ENCODE measurements at regions not wholly inside any gene's neighbourhood (a gene's known extent, or its start where the extent isn't known, plus 50 kb on each side); places are given as distances from the start of the nearest gene placed in this dataset.

GRCh38 chr2:236896688-236897087 is 189.0 kb upstream of the COPS8 start:
- H3K4me3 Mint-ChIP-seq: no peak overlapping the region
- no peaks in the 10 kb centered on the region for H3K4me1 Mint-ChIP-seq (ENCODE audit: low read depth)
- peaks cover 12% of the 10 kb centered on the region for H3K27me3 Mint-ChIP-seq (ENCODE audit: low read depth)
- no peaks in the 10 kb centered on the region for H3K36me3 Mint-ChIP-seq (ENCODE audit: low read depth)
- no peaks in the 10 kb centered on the region for H3K9me3 Mint-ChIP-seq
- no peak overlapping the region for H3K27ac Mint-ChIP-seq

GRCh38 chr2:236899146-236899545 is 186.5 kb upstream of the COPS8 start:
- Mint-ChIP-seq H3K27me3 (ENCODE audit: low read depth) (peaks cover 5% of the 10 kb centered on the region), H3K9me3 (no peaks in the 10 kb centered on the region), H3K36me3 (ENCODE audit: low read depth) (no peaks in the 10 kb centered on the region), H3K4me3 (no peak overlapping the region), H3K4me1 (ENCODE audit: low read depth) (no peaks in the 10 kb centered on the region), H3K27ac (no peak overlapping the region)

DNA sequence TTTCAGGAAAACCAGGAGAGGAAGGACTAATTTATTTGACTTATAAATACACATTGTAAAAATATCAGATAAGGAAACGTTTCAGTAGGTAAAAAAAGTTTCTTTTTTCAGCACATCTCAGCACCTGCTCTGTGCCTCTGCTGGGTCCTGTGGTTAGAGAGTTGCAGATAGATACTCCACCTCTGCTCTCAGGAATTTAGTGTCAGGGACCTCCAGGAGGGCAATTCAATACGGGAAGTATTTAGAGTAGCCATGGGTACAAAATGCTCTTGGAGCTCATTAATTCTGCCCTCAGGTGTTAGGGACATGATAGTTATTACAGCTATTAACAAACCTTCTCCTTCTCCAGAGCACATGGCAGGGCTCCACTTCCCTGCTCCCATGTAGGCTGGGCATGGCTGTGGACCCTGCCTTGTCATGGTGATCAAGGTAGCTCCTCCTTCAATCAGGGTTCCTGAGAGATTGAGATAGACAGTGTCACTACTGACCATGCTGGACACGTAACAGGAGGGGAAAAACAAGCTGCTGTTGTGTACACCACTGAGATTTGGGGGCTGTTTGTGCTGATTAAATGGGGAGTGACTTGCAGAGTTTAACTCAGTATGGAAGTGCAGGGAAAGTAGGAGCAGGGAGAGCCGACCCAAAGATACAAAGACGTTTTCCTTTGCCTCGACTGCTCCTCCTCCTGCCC is 185.6 kb upstream of the COPS8 start:
- no peaks in the 10 kb centered on the region for H3K9me3 Mint-ChIP-seq
- H3K4me3 Mint-ChIP-seq: no peak overlapping the region
- H3K27ac Mint-ChIP-seq: no peak overlapping the region
- H3K4me1 Mint-ChIP-seq (ENCODE audit: low read depth): no peaks in the 10 kb centered on the region
- H3K36me3 Mint-ChIP-seq (ENCODE audit: low read depth): no peaks in the 10 kb centered on the region
- H3K27me3 Mint-ChIP-seq (ENCODE audit: low read depth): peaks cover 5% of the 10 kb centered on the region

DNA sequence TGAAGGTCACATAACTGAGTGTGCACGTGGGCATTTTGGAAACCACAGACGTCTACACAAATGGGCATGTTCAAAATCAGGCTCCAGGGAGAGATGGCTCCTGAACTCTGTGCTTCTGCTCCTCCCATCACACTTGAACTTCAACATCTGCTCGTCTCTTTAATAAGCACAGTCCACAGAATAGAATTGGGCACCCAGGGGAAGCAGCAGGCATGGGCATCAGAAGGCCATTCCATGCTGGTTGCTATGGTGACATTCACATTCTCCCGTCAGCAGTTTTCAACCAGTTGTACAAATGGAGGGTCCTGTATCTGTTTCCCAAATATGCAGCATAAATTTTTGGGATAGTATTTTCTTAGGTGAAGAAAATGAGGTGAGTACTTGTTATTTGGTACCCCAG is 183.7 kb upstream of the COPS8 start:
- Mint-ChIP-seq H3K27ac (no peak overlapping the region), H3K27me3 (ENCODE audit: low read depth) (peaks cover 5% of the 10 kb centered on the region), H3K4me1 (ENCODE audit: low read depth) (no peaks in the 10 kb centered on the region), H3K9me3 (no peaks in the 10 kb centered on the region), H3K4me3 (no peak overlapping the region), H3K36me3 (ENCODE audit: low read depth) (no peaks in the 10 kb centered on the region)

- H3K27me3 Mint-ChIP-seq (ENCODE audit: low read depth): peaks cover 5% of the 10 kb centered on the region
- H3K4me3 Mint-ChIP-seq: no peak overlapping the region
- H3K36me3 Mint-ChIP-seq (ENCODE audit: low read depth): no peaks in the 10 kb centered on the region
- no peaks in the 10 kb centered on the region for H3K4me1 Mint-ChIP-seq (ENCODE audit: low read depth)
- H3K27ac Mint-ChIP-seq: no peak overlapping the region
- H3K9me3 Mint-ChIP-seq: no peaks in the 10 kb centered on the region
Observed at GRCh38 chr2:236903978-236904377, 181.7 kb upstream of the COPS8 start.

GRCh38 chr2:236904389-236905263 is 181.1 kb upstream of the COPS8 start:
- Mint-ChIP-seq H3K27me3 (ENCODE audit: low read depth) (peaks cover 5% of the 10 kb centered on the region), H3K4me3 (no peak overlapping the region), H3K27ac (no peak overlapping the region), H3K4me1 (ENCODE audit: low read depth) (no peaks in the 10 kb centered on the region), H3K36me3 (ENCODE audit: low read depth) (no peaks in the 10 kb centered on the region), H3K9me3 (no peaks in the 10 kb centered on the region)

GRCh38 chr2:236905976-236906375 is 179.7 kb upstream of the COPS8 start:
- no peak overlapping the region for H3K4me3 Mint-ChIP-seq
- no peaks in the 10 kb centered on the region for H3K4me1 Mint-ChIP-seq (ENCODE audit: low read depth)
- no peak overlapping the region for H3K27ac Mint-ChIP-seq
- H3K27me3 Mint-ChIP-seq (ENCODE audit: low read depth): no peaks in the 10 kb centered on the region
- no peaks in the 10 kb centered on the region for H3K9me3 Mint-ChIP-seq
- no peaks in the 10 kb centered on the region for H3K36me3 Mint-ChIP-seq (ENCODE audit: low read depth)

DNA sequence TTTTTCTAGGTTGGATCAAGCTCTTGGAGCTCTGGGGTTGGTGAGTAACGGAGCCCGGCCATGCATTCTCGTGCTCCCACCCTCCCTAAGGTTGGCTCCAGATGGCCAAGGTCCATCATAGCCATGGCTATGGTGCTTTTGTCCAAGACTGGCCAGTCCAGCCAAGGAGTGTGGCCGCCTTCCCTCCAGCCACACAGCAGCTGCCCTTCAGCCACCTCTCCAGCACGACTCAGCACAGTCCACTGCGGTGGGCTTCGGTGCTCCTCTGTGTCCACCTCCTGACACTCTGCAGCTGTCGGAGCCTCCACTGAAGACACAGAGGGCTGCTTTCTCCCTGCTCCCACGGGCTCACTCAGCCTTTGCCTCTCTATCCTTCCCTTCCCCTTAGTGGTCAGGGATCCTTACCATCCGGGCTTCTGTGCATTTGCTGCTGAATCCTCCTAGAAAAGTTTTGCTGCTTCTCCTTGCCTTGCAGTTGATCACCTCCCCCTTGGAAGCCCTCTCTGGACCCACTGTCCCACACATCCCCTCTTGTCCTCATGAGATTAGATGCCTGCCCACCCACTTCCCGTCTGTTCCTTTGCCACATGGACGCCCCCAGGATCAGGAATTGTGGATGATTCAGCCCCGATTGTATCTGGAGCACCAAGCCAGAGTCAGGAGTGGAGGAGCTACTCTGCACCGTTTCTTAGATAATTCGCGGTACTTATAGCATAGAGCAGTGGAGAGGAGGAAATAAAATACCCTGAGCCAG is 177.1 kb upstream of the COPS8 start:
- H3K4me1 Mint-ChIP-seq (ENCODE audit: low read depth): no peaks in the 10 kb centered on the region
- no peak overlapping the region for H3K4me3 Mint-ChIP-seq
- no peak overlapping the region for H3K27ac Mint-ChIP-seq
- peaks cover 4% of the 10 kb centered on the region for H3K27me3 Mint-ChIP-seq (ENCODE audit: low read depth)
- H3K36me3 Mint-ChIP-seq (ENCODE audit: low read depth): no peaks in the 10 kb centered on the region
- no peaks in the 10 kb centered on the region for H3K9me3 Mint-ChIP-seq

GRCh38 chr2:236909193-236909504 is 176.5 kb upstream of the COPS8 start:
- Mint-ChIP-seq H3K36me3 (ENCODE audit: low read depth) (no peaks in the 10 kb centered on the region), H3K9me3 (no peaks in the 10 kb centered on the region), H3K4me1 (ENCODE audit: low read depth) (no peaks in the 10 kb centered on the region), H3K27me3 (ENCODE audit: low read depth) (peaks cover 4% of the 10 kb centered on the region), H3K4me3 (no peak overlapping the region), H3K27ac (no peak overlapping the region)

GRCh38 chr2:236909802-236910201 is 175.9 kb upstream of the COPS8 start:
- H3K36me3 Mint-ChIP-seq (ENCODE audit: low read depth): no peaks in the 10 kb centered on the region

DNA sequence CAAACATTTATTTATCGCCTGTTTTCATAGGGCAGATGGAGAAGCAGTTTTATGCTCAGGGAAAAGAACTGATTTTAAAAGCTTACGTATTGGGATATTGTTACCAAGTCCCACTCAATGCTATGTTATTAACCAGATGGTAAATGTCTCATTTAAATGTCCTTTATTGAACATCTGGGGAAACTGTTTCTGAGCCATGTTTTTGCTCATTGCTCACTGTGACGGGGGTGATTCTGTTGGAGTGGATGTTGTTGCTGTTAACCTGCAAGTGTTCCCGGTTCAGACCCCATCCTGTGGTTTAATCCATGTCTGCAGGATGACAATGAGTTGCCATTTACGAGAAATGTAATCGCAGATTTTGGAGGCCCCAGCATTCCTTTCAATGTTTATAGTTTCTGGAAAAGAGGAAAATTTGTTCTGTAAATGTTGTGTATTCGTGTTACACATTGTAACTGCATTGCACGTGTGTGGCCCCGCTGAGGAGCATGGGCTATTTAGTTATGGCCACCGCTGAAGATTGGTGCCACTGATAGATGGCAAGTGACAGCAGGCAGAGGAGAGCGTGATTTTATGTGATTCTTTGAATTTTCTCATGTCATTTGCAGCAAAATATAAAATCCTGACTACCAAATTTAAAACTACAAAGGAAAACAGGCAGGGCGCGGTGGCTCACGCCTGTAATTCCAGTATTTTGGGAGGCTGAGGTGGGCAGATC is 174.8 kb upstream of the COPS8 start:
- peaks cover 9% of the 10 kb centered on the region for H3K27me3 Mint-ChIP-seq (ENCODE audit: low read depth)
- H3K27ac Mint-ChIP-seq: no peak overlapping the region
- no peaks in the 10 kb centered on the region for H3K4me1 Mint-ChIP-seq (ENCODE audit: low read depth)
- H3K9me3 Mint-ChIP-seq: no peaks in the 10 kb centered on the region
- no peak overlapping the region for H3K4me3 Mint-ChIP-seq
- no peaks in the 10 kb centered on the region for H3K36me3 Mint-ChIP-seq (ENCODE audit: low read depth)

More at GRCh38 chr2:236909802-236910201, 175.9 kb upstream of the COPS8 start:
- Mint-ChIP-seq H3K27me3 (ENCODE audit: low read depth) (peaks cover 4% of the 10 kb centered on the region), H3K9me3 (no peaks in the 10 kb centered on the region), H3K4me1 (ENCODE audit: low read depth) (no peaks in the 10 kb centered on the region), H3K4me3 (no peak overlapping the region), H3K27ac (no peak overlapping the region)

GRCh38 chr2:236912326-236913120 is 173.2 kb upstream of the COPS8 start:
- Mint-ChIP-seq H3K27ac (no peak overlapping the region), H3K4me1 (ENCODE audit: low read depth) (no peaks in the 10 kb centered on the region), H3K27me3 (ENCODE audit: low read depth) (peaks cover 10% of the 10 kb centered on the region), H3K36me3 (ENCODE audit: low read depth) (no peaks in the 10 kb centered on the region), H3K9me3 (no peaks in the 10 kb centered on the region), H3K4me3 (no peak overlapping the region)

DNA sequence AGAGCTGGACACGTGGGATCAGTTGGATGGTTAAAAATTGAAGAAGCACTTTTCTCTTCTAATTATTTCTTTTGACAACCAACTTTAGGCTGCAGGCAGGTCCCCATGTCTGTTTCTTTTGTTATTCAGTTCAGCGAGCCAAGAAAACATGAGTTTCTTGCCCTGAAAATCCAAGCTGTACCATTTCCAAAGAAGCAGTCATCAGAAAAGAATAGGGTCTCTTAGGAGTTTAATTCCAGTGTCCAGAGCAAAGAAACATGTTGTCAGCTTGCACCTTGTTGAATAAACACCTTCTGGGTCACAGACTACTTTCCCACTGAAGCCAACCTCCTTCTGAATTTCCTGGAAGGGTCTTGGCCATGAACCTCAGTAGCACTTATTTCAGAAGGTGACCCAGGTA is 170.5 kb upstream of the COPS8 start:
- no peaks in the 10 kb centered on the region for H3K36me3 Mint-ChIP-seq (ENCODE audit: low read depth)

DNA sequence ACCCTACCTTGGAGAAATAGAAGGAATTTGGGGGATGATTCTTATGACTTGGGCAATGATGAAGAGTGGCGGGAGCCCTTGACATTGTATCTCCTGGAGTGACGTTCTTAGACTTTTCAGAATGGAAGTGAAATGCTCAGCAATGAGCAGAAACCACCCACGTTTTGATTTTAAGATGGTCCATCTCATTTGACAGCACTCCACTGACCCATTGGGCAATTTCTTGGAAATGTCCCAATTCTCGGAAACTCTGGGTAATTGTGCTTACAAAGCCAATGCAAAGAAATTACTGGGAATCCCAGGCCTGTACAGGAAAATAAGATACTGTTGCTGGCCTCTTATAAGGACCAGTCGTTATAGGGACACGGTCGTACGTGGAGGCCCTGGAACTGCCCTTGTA is 170.0 kb upstream of the COPS8 start:
- Mint-ChIP-seq H3K27ac (no peak overlapping the region), H3K36me3 (ENCODE audit: low read depth) (no peaks in the 10 kb centered on the region), H3K9me3 (no peaks in the 10 kb centered on the region)

More for the DNA sequence above, 170.5 kb upstream of the COPS8 start:
- H3K27ac Mint-ChIP-seq: no peak overlapping the region
- peaks cover 15% of the 10 kb centered on the region for H3K27me3 Mint-ChIP-seq (ENCODE audit: low read depth)
- H3K4me3 Mint-ChIP-seq: no peak overlapping the region
- no peaks in the 10 kb centered on the region for H3K9me3 Mint-ChIP-seq
- no peaks in the 10 kb centered on the region for H3K4me1 Mint-ChIP-seq (ENCODE audit: low read depth)

More for the DNA sequence above, 170.0 kb upstream of the COPS8 start:
- H3K27me3 Mint-ChIP-seq (ENCODE audit: low read depth): peaks cover 15% of the 10 kb centered on the region
- no peak overlapping the region for H3K4me3 Mint-ChIP-seq
- no peaks in the 10 kb centered on the region for H3K4me1 Mint-ChIP-seq (ENCODE audit: low read depth)

Measured in T-helper 1 cell treated with Interleukin-12 subunit alpha and Interleukin-12 subunit beta and Interleukin-4 antibody, amounts not matched to agents 30 μg/mL and 1 μg/mL, for 36 hours (primary cell).